ENCODE measurements at regions not wholly inside any gene's neighbourhood (a gene's known extent, or its start where the extent isn't known, plus 50 kb on each side); places are given as distances from the start of the nearest gene placed in this dataset.

GRCh38 chr15:38843736-38844590, 279.3 kb upstream of the RASGRP1 start:
- TF ChIP-seq, protein P1, sequence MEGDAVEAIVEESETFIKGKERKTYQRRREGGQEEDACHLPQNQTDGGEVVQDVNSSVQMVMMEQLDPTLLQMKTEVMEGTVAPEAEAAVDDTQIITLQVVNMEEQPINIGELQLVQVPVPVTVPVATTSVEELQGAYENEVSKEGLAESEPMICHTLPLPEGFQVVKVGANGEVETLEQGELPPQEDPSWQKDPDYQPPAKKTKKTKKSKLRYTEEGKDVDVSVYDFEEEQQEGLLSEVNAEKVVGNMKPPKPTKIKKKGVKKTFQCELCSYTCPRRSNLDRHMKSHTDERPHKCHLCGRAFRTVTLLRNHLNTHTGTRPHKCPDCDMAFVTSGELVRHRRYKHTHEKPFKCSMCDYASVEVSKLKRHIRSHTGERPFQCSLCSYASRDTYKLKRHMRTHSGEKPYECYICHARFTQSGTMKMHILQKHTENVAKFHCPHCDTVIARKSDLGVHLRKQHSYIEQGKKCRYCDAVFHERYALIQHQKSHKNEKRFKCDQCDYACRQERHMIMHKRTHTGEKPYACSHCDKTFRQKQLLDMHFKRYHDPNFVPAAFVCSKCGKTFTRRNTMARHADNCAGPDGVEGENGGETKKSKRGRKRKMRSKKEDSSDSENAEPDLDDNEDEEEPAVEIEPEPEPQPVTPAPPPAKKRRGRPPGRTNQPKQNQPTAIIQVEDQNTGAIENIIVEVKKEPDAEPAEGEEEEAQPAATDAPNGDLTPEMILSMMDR (IDR thresholded peaks at IDR 0.05): no peak
- ATAC-seq (no peak), DNase-seq (no peak)
- H3K4me3 ChIP-seq: no peak overlapping the region
- no peaks in the 10 kb centered on the region for H3K4me1 ChIP-seq
- no peak overlapping the region for H3K27ac ChIP-seq
- no peaks in the 10 kb centered on the region for H3K27me3 ChIP-seq (ENCODE audit: insufficient read depth in 3 of 3, low read length in 2 of 3)
- 50 to 54% (median 52%) methylated on average over 10 of the region's 10 CpGs for WGBS, 3 donors
- H3K36me3 ChIP-seq (ENCODE audit: insufficient read depth in 1 of 2, low read depth in 1 of 2): no peaks in the 10 kb centered on the region
- intact Hi-C loops (cut with DNase I): loop anchor here in 1 of 2 donors (10.0 kb wide), 1 partner anchor 1579 kb away; no protein-coding TSS in a partner anchor
- no peaks in the 10 kb centered on the region for H3K9me3 ChIP-seq

GRCh38 chr15:38844736-38845135, 280.1 kb upstream of the RASGRP1 start:
- Histone ChIP-seq H3K4me1 (no peaks in the 10 kb centered on the region), H3K36me3 (ENCODE audit: insufficient read depth in 1 of 2, low read depth in 1 of 2) (no peaks in the 10 kb centered on the region), H3K27ac (no peak overlapping the region), H3K9me3 (no peaks in the 10 kb centered on the region), H3K4me3 (no peak overlapping the region), H3K27me3 (ENCODE audit: insufficient read depth in 3 of 3, low read length in 2 of 3) (no peaks in the 10 kb centered on the region)
- 92 to 96% (median 92%) methylated on average over 1 of the region's 1 CpG for WGBS, 3 donors
- ATAC-seq: no peak
- TF ChIP-seq, protein P1 (IDR thresholded peaks at IDR 0.05): no peak
- DNase-seq: no peak
- intact Hi-C loops (cut with DNase I): loop anchor here in 1 of 2 donors (10.0 kb wide), 1 partner anchor 1580 kb away; no protein-coding TSS in a partner anchor

DNA sequence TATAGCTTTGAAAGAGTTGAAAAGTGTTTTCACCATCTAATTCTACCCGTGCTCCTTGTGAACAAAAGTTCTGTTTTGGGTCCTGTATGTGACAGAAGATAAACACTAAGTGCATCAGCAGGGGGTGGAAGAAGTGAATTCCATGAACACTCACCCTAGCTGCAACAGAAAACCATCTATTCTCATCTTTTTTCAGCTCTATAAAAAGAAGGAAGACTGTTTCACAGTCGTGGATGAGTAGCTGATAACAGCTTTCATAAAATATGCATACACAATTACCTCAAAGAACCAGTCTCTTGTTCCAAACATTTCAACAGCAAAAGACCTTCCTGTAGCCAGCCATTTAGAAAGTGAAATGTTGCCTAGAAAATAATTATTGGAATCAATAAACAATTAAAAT, 281.7 kb upstream of the RASGRP1 start:
- no peak for DNase-seq
- no peak for ATAC-seq
- WGBS, 3 donors: 49 to 54% (median 50%) methylated on average over 2 of the region's 2 CpGs

GRCh38 chr15:38847666-38848065, 283.1 kb upstream of the RASGRP1 start:
- H3K4me1 ChIP-seq: no peaks in the 10 kb centered on the region
- TF ChIP-seq, protein P1 (IDR thresholded peaks at IDR 0.05): no peak
- no peaks in the 10 kb centered on the region for H3K36me3 ChIP-seq (ENCODE audit: insufficient read depth in 1 of 2, low read depth in 1 of 2)
- H3K4me3 ChIP-seq: no peak overlapping the region
- no peak overlapping the region for H3K27ac ChIP-seq
- ATAC-seq: no peak
- no peak for DNase-seq
- intact Hi-C loops (cut with DNase I): loop anchor here in 1 of 2 donors (10.0 kb wide), 1 partner anchor 1583 kb away; no protein-coding TSS in a partner anchor
- WGBS, 3 donors: 66 to 84% (median 77%) methylated on average over 5 of the region's 5 CpGs
- H3K27me3 ChIP-seq (ENCODE audit: insufficient read depth in 3 of 3, low read length in 2 of 3): no peaks in the 10 kb centered on the region
- H3K9me3 ChIP-seq: no peaks in the 10 kb centered on the region

More for the DNA sequence above, 281.7 kb upstream of the RASGRP1 start:
- no peaks in the 10 kb centered on the region for H3K9me3 ChIP-seq
- no peaks in the 10 kb centered on the region for H3K36me3 ChIP-seq (ENCODE audit: insufficient read depth in 1 of 2, low read depth in 1 of 2)
- TF ChIP-seq, protein P1 (IDR thresholded peaks at IDR 0.05): no peak
- no peak overlapping the region for H3K4me3 ChIP-seq
- no peaks in the 10 kb centered on the region for H3K4me1 ChIP-seq
- intact Hi-C loops (cut with DNase I): loop anchor here in 1 of 2 donors (10.0 kb wide), 1 partner anchor 1582 kb away; no protein-coding TSS in a partner anchor
- H3K27ac ChIP-seq: no peak overlapping the region
- H3K27me3 ChIP-seq (ENCODE audit: insufficient read depth in 3 of 3, low read length in 2 of 3): no peaks in the 10 kb centered on the region
